ENCODE measurements at regions not wholly inside any gene's neighbourhood (a gene's known extent, or its start where the extent isn't known, plus 50 kb on each side); places are given as distances from the start of the nearest gene placed in this dataset.

- Histone ChIP-seq H4K8ac (replicated peaks; ENCODE audit: insufficient read length, low read depth, low read length) (no peak overlapping the region), H3K4me1 (ENCODE audit: insufficient read depth, low read length) (no peaks in the 10 kb centered on the region), H2AFZ (ENCODE audit: low read length) (no peak overlapping the region), H2BK20ac (ENCODE audit: low read depth, low read length, poor library complexity, severe bottlenecking) (no peak overlapping the region), H2BK120ac (ENCODE audit: low read depth, low read length, poor library complexity, severe bottlenecking) (no peak overlapping the region), H3K27ac (ENCODE audit: insufficient read length, low read depth, low read length) (no peak overlapping the region), H2BK15ac (ENCODE audit: low read depth, low read length) (no peak overlapping the region), H4K20me1 (ENCODE audit: control insufficient read depth, insufficient read depth, insufficient read length) (no peaks in the 10 kb centered on the region), H3K27me3 (ENCODE audit: insufficient read depth, low read length) (no peaks in the 10 kb centered on the region), H3K23me2 (ENCODE audit: insufficient read length, low read depth, low read length, poor library complexity, severe bottlenecking) (no peaks in the 10 kb centered on the region), H3K18ac (ENCODE audit: insufficient read length, low read depth, low read length) (no peak overlapping the region), H3K9me3 (ENCODE audit: control insufficient read depth, low read depth, low read length) (no peaks in the 10 kb centered on the region), H2BK5ac (ENCODE audit: insufficient read length, low read length) (no peak overlapping the region), H3K79me1 (ENCODE audit: insufficient read depth, low read depth, low read length, poor library complexity, severe bottlenecking) (no peaks in the 10 kb centered on the region), H3K14ac (ENCODE audit: insufficient read depth, low read length) (no peak overlapping the region), H3K9ac (ENCODE audit: extremely low read depth, insufficient read length, low read length) (no peak overlapping the region), H3K23ac (ENCODE audit: insufficient read length, low read depth, low read length) (no peak overlapping the region), H3T11ph (ENCODE audit: low read length) (no peak overlapping the region), H3K56ac (ENCODE audit: insufficient read length, low read depth, low read length) (no peak overlapping the region), H3K4me2 (ENCODE audit: insufficient read depth, insufficient read length, low read length) (no peak overlapping the region), H2AK5ac (ENCODE audit: insufficient read length, low read length) (no peak overlapping the region), H2BK12ac (ENCODE audit: insufficient read length, low read depth, low read length) (no peak overlapping the region), H4K91ac (ENCODE audit: insufficient read length, low read depth, low read length) (no peak overlapping the region), H3K79me2 (ENCODE audit: insufficient read depth, low read length) (no peaks in the 10 kb centered on the region), H3K4ac (ENCODE audit: low read depth, low read length) (no peak overlapping the region), H4K5ac (ENCODE audit: insufficient read length, low read depth, low read length) (no peak overlapping the region)
- H3K9me3 Mint-ChIP-seq, result no peaks in the 10 kb centered on the region
- H3K36me3 Mint-ChIP-seq (ENCODE audit: insufficient read depth in 1 of 3, low read depth in 3 of 3), result no peaks in the 10 kb centered on the region
- H3K4me1 Mint-ChIP-seq, result peaks cover 0 to 5% of the 10 kb centered on the region in 2 experiments; a peak in 2 of 4 replicates
- TF ChIP-seq CTCF (conservative IDR thresholded peaks at IDR 0.05), result no peak
- no peaks in the 10 kb centered on the region for H3K27me3 Mint-ChIP-seq (ENCODE audit: low read depth)
- no peak overlapping the region for H3K4me3 Mint-ChIP-seq
- no peak overlapping the region for H3K27ac Mint-ChIP-seq
- no peak for DNase-seq
These were observed 191.9 kb upstream of the PPP1R3A start for GRCh38 chr7:114110666-114111065.
